ENCODE measurements at regions not wholly inside any gene's neighbourhood (a gene's known extent, or its start where the extent isn't known, plus 50 kb on each side); places are given as distances from the start of the nearest gene placed in this dataset.

GRCh38 chr3:73855813-73856212, 231.1 kb upstream of the PDZRN3 start:
- DNase-seq (ENCODE audit: low read depth, low spot score) = no peak
- no peak overlapping the region for H3K4me3 ChIP-seq (ENCODE audit: low read depth, low read length)
- no peak for TF ChIP-seq CTCF (IDR thresholded peaks at IDR 0.05; ENCODE audit: insufficient read depth, low read length, missing control alignments)
- ChIA-PET CTCF (interaction anchor here (2.4 kb wide), 1 partner anchor 7 kb away, joined by 9 read pairs; no protein-coding TSS in a partner anchor), POLR2A (no interaction called here)

GRCh38 chr3:73848173-73848906, 223.6 kb upstream of the PDZRN3 start:
- no peak for DNase-seq (ENCODE audit: low read depth, low spot score)
- TF ChIP-seq CTCF (IDR thresholded peaks at IDR 0.05; ENCODE audit: insufficient read depth, low read length, missing control alignments) = peak; percentile 54
- POLR2A ChIA-PET = no interaction called here
- no peak overlapping the region for H3K4me3 ChIP-seq (ENCODE audit: low read depth, low read length)
- CTCF ChIA-PET = interaction anchor here (0.7 to 6.5 kb wide), 46 partner anchors 9 to 750 kb away, joined by 3 to 64 read pairs (median 5); partner anchors contain the start of gene PDZRN3

- no peak for DNase-seq (ENCODE audit: low read depth, low spot score)
- CTCF ChIA-PET = interaction anchor here (0.8 to 6.5 kb wide), 17 partner anchors 12 to 746 kb away, joined by 3 to 64 read pairs (median 7); partner anchors contain the start of gene PDZRN3
- H3K4me3 ChIP-seq (ENCODE audit: low read depth, low read length) = no peak overlapping the region
- POLR2A ChIA-PET = no interaction called here
- no peak for TF ChIP-seq CTCF (IDR thresholded peaks at IDR 0.05; ENCODE audit: insufficient read depth, low read length, missing control alignments)
These were observed 222.2 kb upstream of the PDZRN3 start for GRCh38 chr3:73846951-73847350.

GRCh38 chr3:73839032-73839431, 214.3 kb upstream of the PDZRN3 start:
- no peak for TF ChIP-seq CTCF (IDR thresholded peaks at IDR 0.05; ENCODE audit: insufficient read depth, low read length, missing control alignments)
- no peak for DNase-seq (ENCODE audit: low read depth, low spot score)
- ChIA-PET POLR2A (no interaction called here), CTCF (interaction anchor here (1.7 kb wide), 1 partner anchor 10 kb away, joined by 10 read pairs; no protein-coding TSS in a partner anchor)
- H3K4me3 ChIP-seq (ENCODE audit: low read depth, low read length) = no peak overlapping the region

- POLR2A ChIA-PET = no interaction called here
- no peak overlapping the region for H3K4me3 ChIP-seq (ENCODE audit: low read depth, low read length)
- no peak for DNase-seq (ENCODE audit: low read depth, low spot score)
- CTCF ChIA-PET = interaction anchor here (1.8 kb wide), 1 partner anchor 12 kb away, joined by 7 read pairs; no protein-coding TSS in a partner anchor
- no peak for TF ChIP-seq CTCF (IDR thresholded peaks at IDR 0.05; ENCODE audit: insufficient read depth, low read length, missing control alignments)
These were observed 211.2 kb upstream of the PDZRN3 start for GRCh38 chr3:73835945-73836344.

GRCh38 chr3:73832426-73832825, 207.7 kb upstream of the PDZRN3 start:
- ChIA-PET CTCF (interaction anchor here (1.1 to 2.8 kb wide), 3 partner anchors 16 to 324 kb away, joined by 4 to 19 read pairs (median 5); no protein-coding TSS in a partner anchor), POLR2A (no interaction called here)
- H3K4me3 ChIP-seq (ENCODE audit: low read depth, low read length) = no peak overlapping the region
- TF ChIP-seq CTCF (IDR thresholded peaks at IDR 0.05; ENCODE audit: insufficient read depth, low read length, missing control alignments) = no peak
- DNase-seq (ENCODE audit: low read depth, low spot score) = no peak
